ENCODE measurements at regions not wholly inside any gene's neighbourhood (a gene's known extent, or its start where the extent isn't known, plus 50 kb on each side); places are given as distances from the start of the nearest gene placed in this dataset.

- H2AFZ ChIP-seq (ENCODE audit: control insufficient read depth, low read depth, low read length), result no peak overlapping the region
Observed at GRCh38 chr3:15973940-15974339, 176.2 kb upstream of the ANKRD28 start.

More at GRCh38 chr3:15973940-15974339, 176.2 kb upstream of the ANKRD28 start:
- H3K9ac ChIP-seq (ENCODE audit: control insufficient read depth, insufficient read depth, low read length), result no peak overlapping the region
- no peaks in the 10 kb centered on the region for H3K36me3 ChIP-seq (ENCODE audit: control insufficient read depth in 2 of 2, insufficient read depth in 2 of 2, low read length in 1 of 2)
- intact Hi-C loops (cut with micrococcal nuclease; ENCODE audit: unreplicated experiment) (no loop called here), in situ Hi-C loops (cut with MboI) (no loop called here)
- FAIRE-seq, result no peak
- RAD21 ChIA-PET (ENCODE audit: unreplicated experiment), result interaction anchor here (1.3 kb wide), 1 partner anchor 158 kb away, joined by 3 read pairs; no protein-coding TSS in a partner anchor
- TF ChIP-seq RBBP5 (conservative IDR thresholded peaks at IDR 0.05) (no peak), TBL1XR1 (IDR thresholded peaks at IDR 0.05; ENCODE audit: low read depth, low read length) (no peak), RELB (IDR thresholded peaks at IDR 0.05; ENCODE audit: low read depth) (no peak), E4F1 (IDR thresholded peaks at IDR 0.05; ENCODE audit: borderline replicate concordance, partially characterized antibody) (no peak), FOS (IDR thresholded peaks at IDR 0.05; ENCODE audit: borderline replicate concordance, extremely low read depth, insufficient read length) (no peak), NRF1 (conservative IDR thresholded peaks at IDR 0.05; ENCODE audit: low read depth, low read length) (no peak)
- no peak overlapping the region for H3K4me2 ChIP-seq (ENCODE audit: control insufficient read depth, insufficient read depth)
- H3K9me3 ChIP-seq (replicated peaks; ENCODE audit: control insufficient read depth, insufficient read depth, low read length), result no peaks in the 10 kb centered on the region
- WGBS (ENCODE audit: insufficient coverage, insufficient replicate concordance, low lambda C conversion rate, missing lambda C conversion rate), result 38% methylated on average over 1 of the region's 1 CpG
- ATAC-seq, result no peak
- H3K79me2 ChIP-seq (ENCODE audit: control insufficient read depth, insufficient read depth, low read length), result no peaks in the 10 kb centered on the region
- no peak overlapping the region for H3K27ac ChIP-seq (ENCODE audit: control insufficient read depth, insufficient read depth)
- SMC1A ChIA-PET (ENCODE audit: uncharacterized antibody, unreplicated experiment), result no interaction called here
- no peaks in the 10 kb centered on the region for H4K20me1 ChIP-seq (ENCODE audit: control insufficient read depth, insufficient read depth)
- POLR2A ChIA-PET, result interaction anchor here (0.6 kb wide), 1 partner anchor 14 kb away, joined by 3 read pairs; no protein-coding TSS in a partner anchor
- no peak for DNase-seq (ENCODE audit: low read depth, low spot score)
- no TSS peak for BruUV-seq (replicated peaks)
- no peaks in the 10 kb centered on the region for H3K4me1 ChIP-seq (ENCODE audit: control insufficient read depth, insufficient read depth, low read length)
- CTCF ChIA-PET, result interaction anchor here (1.1 to 1.2 kb wide), 2 partner anchors 9 to 20 kb away, joined by 3 read pairs; no protein-coding TSS in a partner anchor
- H3K27me3 ChIP-seq (replicated peaks in 1 of 2; ENCODE audit: control insufficient read depth in 2 of 2, insufficient read depth in 2 of 2, low read length in 1 of 2), result no peaks in the 10 kb centered on the region
- H3K4me3 ChIP-seq, result no peak overlapping the region

All from GM12878 (cell line).